ENCODE measurements at regions not wholly inside any gene's neighbourhood (a gene's known extent, or its start where the extent isn't known, plus 50 kb on each side); places are given as distances from the start of the nearest gene placed in this dataset.
A peak's percentile ranks its signal among the peaks of the same experiment; 100 is the strongest.

- H3K9me2 ChIP-seq (ENCODE audit: insufficient read depth, low read length), result no peaks in the 10 kb centered on the region
- H3K27ac ChIP-seq (ENCODE audit: low read length), result no peak overlapping the region
- no peak for TF ChIP-seq CTCF (IDR thresholded peaks at IDR 0.05; ENCODE audit: poor library complexity, severe bottlenecking)
Observed at GRCh38 chr2:236370847-236371409, 106.7 kb upstream of the ASB18 start.

GRCh38 chr2:236375973-236376476 is 111.8 kb upstream of the ASB18 start:
- no peak overlapping the region for H2AFZ ChIP-seq (ENCODE audit: low read depth, low read length)
- H3K36me3 ChIP-seq (ENCODE audit: insufficient read depth, low read length), result no peaks in the 10 kb centered on the region
- no peaks in the 10 kb centered on the region for H3F3A ChIP-seq (ENCODE audit: insufficient read depth, low read length, poor library complexity, severe bottlenecking)
- H3K9me3 ChIP-seq (ENCODE audit: low read length), result no peaks in the 10 kb centered on the region
- H4K20me1 ChIP-seq (ENCODE audit: insufficient read depth), result peaks cover 3% of the 10 kb centered on the region
- H3K27ac ChIP-seq (ENCODE audit: low read length), result no peak overlapping the region
- H3K79me2 ChIP-seq (replicated peaks; ENCODE audit: insufficient read depth, low read length), result no peaks in the 10 kb centered on the region
- peak overlapping the region; percentile 3 for H3K4me3 ChIP-seq (ENCODE audit: low read length)
- TF ChIP-seq EZH2 (IDR thresholded peaks at IDR 0.05; ENCODE audit: borderline replicate concordance, insufficient read depth, low read length, poor library complexity, severe bottlenecking) (no peak), EP300 (conservative IDR thresholded peaks at IDR 0.05; ENCODE audit: poor library complexity, severe bottlenecking) (peak; percentile 97), CTCF (IDR thresholded peaks at IDR 0.05; ENCODE audit: poor library complexity, severe bottlenecking) (no peak), POLR2AphosphoS5 (IDR thresholded peaks at IDR 0.05) (peak; percentile 98), REST (IDR thresholded peaks at IDR 0.05; ENCODE audit: borderline replicate concordance) (peak; percentile 99)
- H3K4me2 ChIP-seq (ENCODE audit: low read length), result no peak overlapping the region
- no peaks in the 10 kb centered on the region for H3K9me2 ChIP-seq (ENCODE audit: insufficient read depth, low read length)
- H3K27me3 ChIP-seq (ENCODE audit: insufficient read depth, low read depth, low read length), result peaks cover 10% of the 10 kb centered on the region
- H3K9ac ChIP-seq (ENCODE audit: low read length), result no peak overlapping the region

More at GRCh38 chr2:236370847-236371409, 106.7 kb upstream of the ASB18 start:
- no peak overlapping the region for H3K9ac ChIP-seq (ENCODE audit: low read length)
- H3F3A ChIP-seq (ENCODE audit: insufficient read depth, low read length, poor library complexity, severe bottlenecking), result no peaks in the 10 kb centered on the region
- H3K4me3 ChIP-seq (ENCODE audit: low read length), result no peak overlapping the region
- no peak overlapping the region for H2AFZ ChIP-seq (ENCODE audit: low read depth, low read length)
- H3K9me3 ChIP-seq (ENCODE audit: low read length), result no peaks in the 10 kb centered on the region
- no peaks in the 10 kb centered on the region for H3K36me3 ChIP-seq (ENCODE audit: insufficient read depth, low read length)
- H4K20me1 ChIP-seq (ENCODE audit: insufficient read depth), result no peaks in the 10 kb centered on the region
- H3K4me2 ChIP-seq (ENCODE audit: low read length), result no peak overlapping the region
- no peaks in the 10 kb centered on the region for H3K79me2 ChIP-seq (replicated peaks; ENCODE audit: insufficient read depth, low read length)
- H3K27me3 ChIP-seq (ENCODE audit: insufficient read depth, low read depth, low read length), result peaks cover 16% of the 10 kb centered on the region

All from neural cell (in vitro differentiated cells).